ENCODE measurements at regions not wholly inside any gene's neighbourhood (a gene's known extent, or its start where the extent isn't known, plus 50 kb on each side); places are given as distances from the start of the nearest gene placed in this dataset.

DNA sequence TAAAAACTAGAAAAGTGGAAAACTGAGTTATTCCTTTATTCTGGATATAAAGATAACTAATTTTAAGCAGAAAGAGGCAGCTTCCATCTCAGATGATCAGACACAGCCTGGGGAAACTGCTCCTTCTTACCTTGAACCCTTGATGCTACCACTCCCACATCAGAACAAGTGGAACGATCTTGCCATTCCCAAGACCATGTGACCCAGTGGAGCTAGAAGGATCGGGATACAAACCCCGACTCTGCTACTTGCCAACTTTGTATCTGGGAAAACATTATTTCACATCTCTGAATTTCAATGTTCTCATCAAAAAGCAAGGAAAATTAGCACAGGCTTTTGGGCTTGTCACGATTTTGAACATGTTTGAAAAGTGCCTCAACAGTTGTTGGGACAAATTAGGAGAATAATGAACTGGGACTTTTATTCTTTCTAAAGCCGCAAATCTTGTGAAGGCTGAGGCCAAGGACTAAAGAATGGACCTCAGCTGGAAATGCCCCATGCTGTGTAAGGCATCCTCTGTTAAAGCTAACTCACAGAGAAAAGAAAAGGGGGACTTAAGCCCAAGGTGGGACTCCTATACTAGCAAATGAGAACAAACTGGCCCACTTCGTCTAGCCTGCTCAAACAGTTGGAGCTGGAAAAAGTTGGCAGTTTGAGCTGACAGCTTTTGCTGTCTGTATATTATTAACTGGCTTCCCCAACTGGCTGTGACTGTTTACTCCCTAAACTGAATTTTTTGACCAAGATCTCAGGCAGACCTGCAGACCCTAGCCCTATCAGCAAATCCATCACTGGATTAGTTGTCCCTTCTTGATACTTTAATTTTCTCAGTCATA lies 552.3 kb downstream of the EFNA5 start:
- Histone ChIP-seq H3K79me2 (ENCODE audit: insufficient read depth, low read depth, low read length) (no peaks in the 10 kb centered on the region), H3K9me2 (ENCODE audit: insufficient read depth, low read length) (no peaks in the 10 kb centered on the region), H3K36me3 (ENCODE audit: insufficient read depth, low read length) (no peaks in the 10 kb centered on the region), H3K9me3 (ENCODE audit: low read length) (no peaks in the 10 kb centered on the region), H3K4me3 (ENCODE audit: low read depth, low read length, poor library complexity, severe bottlenecking) (no peak overlapping the region), H4K20me1 (ENCODE audit: insufficient read depth, low read length) (no peaks in the 10 kb centered on the region), H3K4me2 (ENCODE audit: low read length) (no peak overlapping the region), H3K4me1 (ENCODE audit: insufficient read depth, low read length, poor library complexity, severe bottlenecking) (no peaks in the 10 kb centered on the region), H3K27ac (ENCODE audit: low read depth, low read length, poor library complexity, severe bottlenecking) (no peak overlapping the region), H2AFZ (ENCODE audit: low read length) (no peak overlapping the region)
- BruUV-seq (replicated peaks) = no TSS peak
- TF ChIP-seq, protein P1, sequence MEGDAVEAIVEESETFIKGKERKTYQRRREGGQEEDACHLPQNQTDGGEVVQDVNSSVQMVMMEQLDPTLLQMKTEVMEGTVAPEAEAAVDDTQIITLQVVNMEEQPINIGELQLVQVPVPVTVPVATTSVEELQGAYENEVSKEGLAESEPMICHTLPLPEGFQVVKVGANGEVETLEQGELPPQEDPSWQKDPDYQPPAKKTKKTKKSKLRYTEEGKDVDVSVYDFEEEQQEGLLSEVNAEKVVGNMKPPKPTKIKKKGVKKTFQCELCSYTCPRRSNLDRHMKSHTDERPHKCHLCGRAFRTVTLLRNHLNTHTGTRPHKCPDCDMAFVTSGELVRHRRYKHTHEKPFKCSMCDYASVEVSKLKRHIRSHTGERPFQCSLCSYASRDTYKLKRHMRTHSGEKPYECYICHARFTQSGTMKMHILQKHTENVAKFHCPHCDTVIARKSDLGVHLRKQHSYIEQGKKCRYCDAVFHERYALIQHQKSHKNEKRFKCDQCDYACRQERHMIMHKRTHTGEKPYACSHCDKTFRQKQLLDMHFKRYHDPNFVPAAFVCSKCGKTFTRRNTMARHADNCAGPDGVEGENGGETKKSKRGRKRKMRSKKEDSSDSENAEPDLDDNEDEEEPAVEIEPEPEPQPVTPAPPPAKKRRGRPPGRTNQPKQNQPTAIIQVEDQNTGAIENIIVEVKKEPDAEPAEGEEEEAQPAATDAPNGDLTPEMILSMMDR (conservative IDR thresholded peaks at IDR 0.05; ENCODE audit: low read length) = no peak
- no peak for TF ChIP-seq EZH2phosphoT487 (IDR thresholded peaks at IDR 0.05; ENCODE audit: borderline replicate concordance, low read depth, low read length)
- DNase-seq (ENCODE audit: low spot score) = no peak
- intact Hi-C loops (cut with micrococcal nuclease; ENCODE audit: unreplicated experiment) = no loop called here
- ChIA-PET CTCF (ENCODE audit: unreplicated experiment) (no interaction called here), POLR2A (no interaction called here)

DNA sequence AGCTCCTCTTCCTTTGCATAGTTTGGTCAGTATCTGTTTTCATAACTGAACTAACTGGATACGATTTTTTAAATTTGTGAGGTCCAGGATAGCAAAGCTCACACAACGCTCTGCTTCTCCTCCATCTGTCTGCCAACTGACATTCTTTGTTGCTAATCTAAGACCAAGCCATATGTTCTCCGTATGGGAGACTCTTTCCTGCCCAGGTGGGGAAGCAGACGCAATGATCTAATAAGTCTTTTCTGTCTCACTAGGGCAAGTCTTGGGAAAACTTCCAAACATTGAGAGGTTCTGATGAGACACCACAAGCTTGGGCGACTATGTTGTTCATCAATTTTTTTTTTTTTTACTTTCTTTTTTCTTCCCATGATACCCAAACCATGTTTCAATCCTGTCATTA lies 558.5 kb downstream of the EFNA5 start:
- H2AFZ ChIP-seq (ENCODE audit: low read length) = no peak overlapping the region
- H3K4me2 ChIP-seq (ENCODE audit: low read length) = no peak overlapping the region
- no TSS peak for BruUV-seq (replicated peaks)
- H3K27ac ChIP-seq (ENCODE audit: low read depth, low read length, poor library complexity, severe bottlenecking) = no peak overlapping the region
- H3K4me1 ChIP-seq (ENCODE audit: insufficient read depth, low read length, poor library complexity, severe bottlenecking) = no peaks in the 10 kb centered on the region
- no peaks in the 10 kb centered on the region for H3K36me3 ChIP-seq (ENCODE audit: insufficient read depth, low read length)
- no peak overlapping the region for H3K4me3 ChIP-seq (ENCODE audit: low read depth, low read length, poor library complexity, severe bottlenecking)
- H3K79me2 ChIP-seq (ENCODE audit: insufficient read depth, low read depth, low read length) = no peaks in the 10 kb centered on the region
- CTCF ChIA-PET (ENCODE audit: unreplicated experiment) = no interaction called here
- TF ChIP-seq, protein P1 (conservative IDR thresholded peaks at IDR 0.05; ENCODE audit: low read length) = no peak
- no peak for TF ChIP-seq EZH2phosphoT487 (IDR thresholded peaks at IDR 0.05; ENCODE audit: borderline replicate concordance, low read depth, low read length)
- POLR2A ChIA-PET = interaction anchor here (0.5 to 0.7 kb wide), 2 partner anchors 10 to 558 kb away, joined by 3 to 9 read pairs; no protein-coding TSS in a partner anchor
- no peak for DNase-seq (ENCODE audit: low spot score)
- intact Hi-C loops (cut with micrococcal nuclease; ENCODE audit: unreplicated experiment) = no loop called here
- no peaks in the 10 kb centered on the region for H3K9me3 ChIP-seq (ENCODE audit: low read length)
- H4K20me1 ChIP-seq (ENCODE audit: insufficient read depth, low read length) = no peaks in the 10 kb centered on the region
- H3K9me2 ChIP-seq (ENCODE audit: insufficient read depth, low read length) = no peaks in the 10 kb centered on the region
